ENCODE measurements at regions not wholly inside any gene's neighbourhood (a gene's known extent, or its start where the extent isn't known, plus 50 kb on each side); places are given as distances from the start of the nearest gene placed in this dataset.

DNA sequence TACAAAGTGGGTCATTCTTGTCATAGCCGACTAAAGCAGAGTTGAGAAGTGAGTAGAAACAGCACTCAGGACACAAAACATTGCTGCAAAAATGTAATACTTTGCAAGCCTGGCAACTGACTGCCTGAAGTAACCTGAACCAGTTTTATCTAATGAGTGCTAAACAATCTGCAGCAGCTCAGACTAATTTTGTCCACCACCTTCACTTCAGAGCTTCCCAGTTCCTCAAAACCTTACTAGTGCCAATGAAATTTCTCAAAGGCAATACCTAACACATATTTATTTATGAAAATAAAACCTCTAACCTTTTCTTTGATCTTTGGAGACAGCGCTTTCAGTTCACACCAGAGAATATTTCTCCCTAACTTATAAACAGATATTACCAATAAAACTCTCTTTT, 56.7 kb upstream of the FKBP1C start:
- Histone ChIP-seq H3K27ac (ENCODE audit: control insufficient read depth, insufficient read depth, low read length) (no peak overlapping the region), H3K4me1 (ENCODE audit: control insufficient read depth, extremely low read depth, insufficient read depth, low read length) (no peaks in the 10 kb centered on the region), H3K4me3 (ENCODE audit: control insufficient read depth in 2 of 3, extremely low read depth in 1 of 3, insufficient read depth in 2 of 3, low read depth in 1 of 3, low read length in 3 of 3) (no peak overlapping the region), H3K9me3 (ENCODE audit: control insufficient read depth, low read depth, low read length) (no peaks in the 10 kb centered on the region), H3K4me2 (ENCODE audit: control insufficient read depth, extremely low read depth, insufficient read depth, low read depth, low read length) (no peak overlapping the region), H2AFZ (ENCODE audit: control insufficient read depth, low read length) (no peak overlapping the region), H3K27me3 (ENCODE audit: control insufficient read depth, extremely low read depth, insufficient read depth, low read length) (no peaks in the 10 kb centered on the region), H3K79me2 (ENCODE audit: control insufficient read depth, insufficient read depth, low read length) (no peaks in the 10 kb centered on the region), H3K9ac (ENCODE audit: control insufficient read depth, extremely low read depth, insufficient read depth, low read length) (no peak overlapping the region), H4K20me1 (ENCODE audit: control insufficient read depth, extremely low read depth, insufficient read depth, low read length) (no peaks in the 10 kb centered on the region), H3K9me1 (ENCODE audit: control insufficient read depth, extremely low read depth, insufficient read depth, low read length) (no peaks in the 10 kb centered on the region), H3K36me3 (ENCODE audit: control insufficient read depth in 2 of 2, extremely low read depth in 1 of 2, insufficient read depth in 2 of 2, low read length in 2 of 2) (no peaks in the 10 kb centered on the region)
- DNase-seq (ENCODE audit: low read depth, low spot score): no peak
- dilution Hi-C loops (cut with MboI; ENCODE audit: extremely low pct_ligation_motif_present, low sequenced_read_pairs): no loop called here
- no peak for FAIRE-seq
- TF ChIP-seq, protein P1, sequence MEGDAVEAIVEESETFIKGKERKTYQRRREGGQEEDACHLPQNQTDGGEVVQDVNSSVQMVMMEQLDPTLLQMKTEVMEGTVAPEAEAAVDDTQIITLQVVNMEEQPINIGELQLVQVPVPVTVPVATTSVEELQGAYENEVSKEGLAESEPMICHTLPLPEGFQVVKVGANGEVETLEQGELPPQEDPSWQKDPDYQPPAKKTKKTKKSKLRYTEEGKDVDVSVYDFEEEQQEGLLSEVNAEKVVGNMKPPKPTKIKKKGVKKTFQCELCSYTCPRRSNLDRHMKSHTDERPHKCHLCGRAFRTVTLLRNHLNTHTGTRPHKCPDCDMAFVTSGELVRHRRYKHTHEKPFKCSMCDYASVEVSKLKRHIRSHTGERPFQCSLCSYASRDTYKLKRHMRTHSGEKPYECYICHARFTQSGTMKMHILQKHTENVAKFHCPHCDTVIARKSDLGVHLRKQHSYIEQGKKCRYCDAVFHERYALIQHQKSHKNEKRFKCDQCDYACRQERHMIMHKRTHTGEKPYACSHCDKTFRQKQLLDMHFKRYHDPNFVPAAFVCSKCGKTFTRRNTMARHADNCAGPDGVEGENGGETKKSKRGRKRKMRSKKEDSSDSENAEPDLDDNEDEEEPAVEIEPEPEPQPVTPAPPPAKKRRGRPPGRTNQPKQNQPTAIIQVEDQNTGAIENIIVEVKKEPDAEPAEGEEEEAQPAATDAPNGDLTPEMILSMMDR (optimal IDR thresholded peaks at IDR 0.05 in 1 of 3, IDR thresholded peaks at IDR 0.05 in 1 of 3, conservative IDR thresholded peaks at IDR 0.05 in 1 of 3; ENCODE audit: extremely low read depth in 1 of 3, insufficient read depth in 2 of 3, low read length in 3 of 3): no peak
- no peak for TF ChIP-seq EZH2 (IDR thresholded peaks at IDR 0.05; ENCODE audit: low read length)
